ENCODE measurements at regions not wholly inside any gene's neighbourhood (a gene's known extent, or its start where the extent isn't known, plus 50 kb on each side); places are given as distances from the start of the nearest gene placed in this dataset.

DNA sequence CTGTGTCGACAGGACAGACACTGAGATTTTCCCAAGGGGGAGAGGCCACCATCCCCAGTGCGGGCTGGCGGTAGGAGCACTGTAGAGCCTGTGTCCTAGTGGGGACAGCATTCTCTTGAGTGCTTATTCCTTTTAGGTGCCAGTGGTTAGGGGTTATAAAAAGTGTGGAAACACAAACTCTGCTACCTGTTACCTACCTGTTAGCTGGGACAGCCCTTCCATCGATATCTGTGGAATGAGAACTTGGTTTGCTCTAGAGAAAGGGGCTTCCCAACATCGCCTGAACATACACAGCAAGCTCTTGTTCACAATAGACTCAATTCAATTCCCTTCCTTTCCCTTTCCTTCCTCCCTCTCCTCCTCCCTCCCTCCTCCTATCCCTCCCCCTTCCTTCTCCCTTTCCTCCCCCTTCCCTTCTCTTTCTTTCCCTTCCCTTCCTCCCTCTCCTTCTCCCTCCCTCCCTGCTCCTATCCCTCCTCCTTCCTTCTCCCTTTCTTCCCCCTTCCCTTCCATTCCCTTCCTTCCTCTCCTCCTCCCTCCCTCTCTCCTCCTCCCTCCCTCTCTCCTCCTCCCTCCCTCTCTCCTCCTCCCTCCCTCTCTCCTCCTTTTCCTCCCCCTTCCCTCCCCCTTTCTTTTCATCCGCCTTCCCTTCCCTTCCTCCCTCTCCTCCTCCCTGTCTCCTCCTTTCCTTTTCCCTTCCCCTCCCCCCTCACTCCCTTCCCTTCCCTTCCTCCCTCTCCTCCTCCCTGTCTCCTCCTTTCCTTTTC lies 188.5 kb downstream of the URI1 start:
- TF ChIP-seq, protein P1, sequence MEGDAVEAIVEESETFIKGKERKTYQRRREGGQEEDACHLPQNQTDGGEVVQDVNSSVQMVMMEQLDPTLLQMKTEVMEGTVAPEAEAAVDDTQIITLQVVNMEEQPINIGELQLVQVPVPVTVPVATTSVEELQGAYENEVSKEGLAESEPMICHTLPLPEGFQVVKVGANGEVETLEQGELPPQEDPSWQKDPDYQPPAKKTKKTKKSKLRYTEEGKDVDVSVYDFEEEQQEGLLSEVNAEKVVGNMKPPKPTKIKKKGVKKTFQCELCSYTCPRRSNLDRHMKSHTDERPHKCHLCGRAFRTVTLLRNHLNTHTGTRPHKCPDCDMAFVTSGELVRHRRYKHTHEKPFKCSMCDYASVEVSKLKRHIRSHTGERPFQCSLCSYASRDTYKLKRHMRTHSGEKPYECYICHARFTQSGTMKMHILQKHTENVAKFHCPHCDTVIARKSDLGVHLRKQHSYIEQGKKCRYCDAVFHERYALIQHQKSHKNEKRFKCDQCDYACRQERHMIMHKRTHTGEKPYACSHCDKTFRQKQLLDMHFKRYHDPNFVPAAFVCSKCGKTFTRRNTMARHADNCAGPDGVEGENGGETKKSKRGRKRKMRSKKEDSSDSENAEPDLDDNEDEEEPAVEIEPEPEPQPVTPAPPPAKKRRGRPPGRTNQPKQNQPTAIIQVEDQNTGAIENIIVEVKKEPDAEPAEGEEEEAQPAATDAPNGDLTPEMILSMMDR (conservative IDR thresholded peaks at IDR 0.05): no peak
- no peak for TF ChIP-seq EZH2 (IDR thresholded peaks at IDR 0.05; ENCODE audit: low read depth)

DNA sequence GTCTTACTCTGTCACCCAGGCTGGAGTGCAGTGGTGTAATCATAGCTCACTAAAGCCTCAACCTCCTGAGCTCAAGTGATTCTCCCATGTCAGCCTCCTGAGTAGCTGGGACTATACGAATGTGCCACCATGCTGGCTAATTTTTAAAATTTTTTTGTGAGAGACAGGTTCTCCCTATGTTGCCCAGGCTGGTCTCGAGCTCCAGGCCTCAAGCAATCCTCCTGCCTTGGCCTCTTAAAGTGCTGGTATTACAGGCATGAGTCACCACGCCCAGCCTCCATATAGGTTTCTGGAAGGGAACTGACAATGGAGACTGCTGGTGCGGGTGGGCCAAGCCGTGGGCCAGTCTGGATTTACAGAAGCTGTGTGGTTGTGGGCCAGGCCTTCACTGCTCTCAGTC lies 189.2 kb downstream of the URI1 start:
- intact Hi-C loops (cut with micrococcal nuclease; ENCODE audit: unreplicated experiment): no loop called here
- BruUV-seq (replicated peaks): no TSS peak
- no peak overlapping the region for H2AFZ ChIP-seq
- ChIA-PET CTCF (no interaction called here), POLR2A (ENCODE audit: unreplicated experiment) (no interaction called here)
- DNase-seq: no peak
- peaks cover 84% of the 10 kb centered on the region for H3K27me3 ChIP-seq (ENCODE audit: insufficient read depth, low read depth)
- H3K4me2 ChIP-seq: no peak overlapping the region
- H3K79me2 ChIP-seq (ENCODE audit: low read depth): no peaks in the 10 kb centered on the region
- no peaks in the 10 kb centered on the region for H3K9me3 ChIP-seq (ENCODE audit: insufficient read depth, low read depth)
- no peak overlapping the region for H3K4me3 ChIP-seq
- TF ChIP-seq, protein P1 (conservative IDR thresholded peaks at IDR 0.05): no peak
- no peak for TF ChIP-seq EZH2 (IDR thresholded peaks at IDR 0.05; ENCODE audit: low read depth)
- no peak overlapping the region for H3K27ac ChIP-seq
- no peaks in the 10 kb centered on the region for H4K20me1 ChIP-seq (ENCODE audit: insufficient read depth)
- H3F3A ChIP-seq (ENCODE audit: insufficient read depth, low read depth): no peaks in the 10 kb centered on the region
- H3K9me2 ChIP-seq (ENCODE audit: insufficient read depth): no peaks in the 10 kb centered on the region
- H3K4me1 ChIP-seq (replicated peaks; ENCODE audit: insufficient read depth): no peaks in the 10 kb centered on the region
- H3K36me3 ChIP-seq (ENCODE audit: low read depth): no peaks in the 10 kb centered on the region

More for the DNA sequence above, 188.5 kb downstream of the URI1 start:
- H3F3A ChIP-seq (ENCODE audit: insufficient read depth, low read depth): no peaks in the 10 kb centered on the region
- no peak overlapping the region for H3K27ac ChIP-seq
- ChIA-PET CTCF (no interaction called here), POLR2A (ENCODE audit: unreplicated experiment) (no interaction called here)
- no peak for DNase-seq
- H3K4me3 ChIP-seq: no peak overlapping the region
- intact Hi-C loops (cut with micrococcal nuclease; ENCODE audit: unreplicated experiment): no loop called here
- no TSS peak for BruUV-seq (replicated peaks)
- H3K36me3 ChIP-seq (ENCODE audit: low read depth): no peaks in the 10 kb centered on the region
- H3K4me2 ChIP-seq: no peak overlapping the region
- H3K79me2 ChIP-seq (ENCODE audit: low read depth): no peaks in the 10 kb centered on the region
- H3K9me2 ChIP-seq (ENCODE audit: insufficient read depth): no peaks in the 10 kb centered on the region
- no peak overlapping the region for H2AFZ ChIP-seq
- H4K20me1 ChIP-seq (ENCODE audit: insufficient read depth): no peaks in the 10 kb centered on the region
- no peaks in the 10 kb centered on the region for H3K4me1 ChIP-seq (replicated peaks; ENCODE audit: insufficient read depth)
- no peaks in the 10 kb centered on the region for H3K9me3 ChIP-seq (ENCODE audit: insufficient read depth, low read depth)
- peaks cover 84% of the 10 kb centered on the region for H3K27me3 ChIP-seq (ENCODE audit: insufficient read depth, low read depth)

DNA sequence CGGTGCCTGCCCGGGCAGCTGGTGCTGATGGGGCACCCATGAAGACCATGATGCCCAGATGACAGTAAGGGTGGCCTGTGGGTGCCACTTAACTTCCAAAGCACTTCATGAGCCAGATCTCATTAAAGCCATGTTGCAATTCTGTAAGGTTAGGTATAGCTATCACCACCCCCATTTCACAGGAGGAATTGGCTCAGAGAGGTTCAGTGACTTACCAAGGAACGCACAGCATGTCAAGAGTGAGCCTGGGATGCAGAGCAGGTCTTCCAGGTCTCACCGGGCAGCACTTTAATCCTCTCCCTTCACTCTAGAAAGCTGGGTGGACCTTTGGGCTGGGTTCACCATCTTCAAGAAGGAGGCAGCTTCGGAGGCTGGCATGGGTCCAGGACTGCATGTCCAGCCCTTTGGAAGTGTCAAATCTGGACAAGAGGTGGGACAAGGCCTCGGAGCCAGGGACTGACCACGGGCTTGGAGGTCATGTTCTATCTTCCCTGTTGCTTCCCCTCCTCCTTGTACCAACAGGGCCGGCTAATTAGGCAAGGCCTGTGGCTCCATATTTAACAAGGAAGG lies 189.8 kb downstream of the URI1 start:
- H3K27me3 ChIP-seq (ENCODE audit: insufficient read depth, low read depth): peaks cover 82% of the 10 kb centered on the region
- no peak for DNase-seq
- TF ChIP-seq, protein P1 (conservative IDR thresholded peaks at IDR 0.05): no peak
- no peak for TF ChIP-seq EZH2 (IDR thresholded peaks at IDR 0.05; ENCODE audit: low read depth)
- no peaks in the 10 kb centered on the region for H3F3A ChIP-seq (ENCODE audit: insufficient read depth, low read depth)
- no peaks in the 10 kb centered on the region for H3K9me3 ChIP-seq (ENCODE audit: insufficient read depth, low read depth)
- H3K79me2 ChIP-seq (ENCODE audit: low read depth): no peaks in the 10 kb centered on the region
- CTCF ChIA-PET: no interaction called here
- intact Hi-C loops (cut with micrococcal nuclease; ENCODE audit: unreplicated experiment): no loop called here
- no peak overlapping the region for H3K27ac ChIP-seq
- H3K9me2 ChIP-seq (ENCODE audit: insufficient read depth): no peaks in the 10 kb centered on the region
- no peaks in the 10 kb centered on the region for H3K36me3 ChIP-seq (ENCODE audit: low read depth)
- no peak overlapping the region for H3K4me2 ChIP-seq
- H3K4me3 ChIP-seq: no peak overlapping the region
- no TSS peak for BruUV-seq (replicated peaks)
- H2AFZ ChIP-seq: no peak overlapping the region
- no peaks in the 10 kb centered on the region for H4K20me1 ChIP-seq (ENCODE audit: insufficient read depth)
- H3K4me1 ChIP-seq (replicated peaks; ENCODE audit: insufficient read depth): no peaks in the 10 kb centered on the region
- POLR2A ChIA-PET (ENCODE audit: unreplicated experiment): no interaction called here
